ENCODE measurements at regions not wholly inside any gene's neighbourhood (a gene's known extent, or its start where the extent isn't known, plus 50 kb on each side); places are given as distances from the start of the nearest gene placed in this dataset.
A peak's percentile ranks its signal among the peaks of the same experiment; 100 is the strongest.

DNA sequence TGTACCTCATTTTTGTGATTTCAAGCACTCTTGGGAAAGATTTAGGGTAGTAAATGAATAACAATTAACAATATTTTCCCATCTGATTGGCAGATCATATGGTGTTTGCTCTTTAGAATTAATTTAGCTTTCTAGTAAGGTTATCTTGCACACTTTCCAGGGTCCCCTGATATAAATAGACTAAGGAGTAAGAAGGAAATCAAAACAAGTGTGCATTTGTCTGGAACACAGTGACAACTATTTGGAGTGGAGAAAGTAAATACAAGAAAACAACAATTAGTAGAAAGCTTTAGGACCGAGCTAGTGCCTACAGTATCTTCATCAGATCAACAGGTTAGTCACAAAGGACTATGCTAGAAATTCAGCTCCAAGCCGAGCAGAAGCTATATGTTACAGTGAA, 429.5 kb downstream of the COG6 start:
- DNase-seq = no peak

DNA sequence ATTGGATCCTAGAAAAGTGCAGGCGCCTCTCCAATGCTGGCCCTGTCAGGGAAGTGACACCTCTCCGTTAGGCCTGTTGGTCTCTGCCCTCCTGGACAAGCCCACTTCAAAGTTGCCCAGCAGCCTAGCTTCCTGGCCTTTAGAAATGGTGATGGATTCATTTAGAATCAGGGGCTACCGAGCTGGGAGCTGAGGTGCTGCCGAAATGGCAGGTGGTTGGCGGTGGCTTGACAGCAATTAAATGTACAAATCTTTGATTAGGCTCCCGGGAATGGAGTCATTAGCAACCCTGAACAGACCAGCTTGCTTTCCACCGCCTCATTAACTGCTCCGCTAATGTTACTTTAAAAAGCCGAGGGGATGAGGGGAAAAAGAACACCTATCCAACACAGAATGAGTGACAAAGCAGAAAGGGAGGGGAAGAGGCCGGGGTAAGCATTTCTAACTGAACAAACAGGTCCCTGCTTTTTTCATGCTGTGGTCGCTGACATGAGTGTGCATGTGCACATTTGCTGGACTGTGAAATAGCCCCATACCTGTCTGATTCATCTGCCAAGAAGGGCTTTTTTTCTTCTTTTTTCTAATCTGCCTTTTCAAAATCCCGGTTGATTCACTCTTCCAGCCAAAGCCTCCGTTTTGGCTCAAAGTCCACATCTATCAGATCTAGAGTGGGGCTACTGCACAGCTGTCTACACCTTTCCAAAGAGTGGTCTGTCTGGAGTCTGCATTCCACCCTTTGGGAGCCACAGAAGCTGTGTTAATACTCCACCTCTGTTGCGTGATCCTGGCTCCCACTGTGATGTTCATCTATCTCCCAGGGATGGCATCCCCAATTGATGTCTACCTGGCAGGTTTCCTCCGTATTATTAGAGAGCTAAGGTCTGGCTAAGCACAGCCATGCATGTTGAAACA, 431.9 kb downstream of the COG6 start:
- DNase-seq = peak; percentile 34

GRCh38 chr13:40094056-40094455, 438.6 kb downstream of the COG6 start:
- peak; percentile 77 for DNase-seq

- DNase-seq = no peak
Measured at GRCh38 chr13:40095695-40096356, 440.4 kb downstream of the COG6 start.

- no peak for DNase-seq
Measured at GRCh38 chr13:40096357-40096901, 441.0 kb downstream of the COG6 start.

DNA sequence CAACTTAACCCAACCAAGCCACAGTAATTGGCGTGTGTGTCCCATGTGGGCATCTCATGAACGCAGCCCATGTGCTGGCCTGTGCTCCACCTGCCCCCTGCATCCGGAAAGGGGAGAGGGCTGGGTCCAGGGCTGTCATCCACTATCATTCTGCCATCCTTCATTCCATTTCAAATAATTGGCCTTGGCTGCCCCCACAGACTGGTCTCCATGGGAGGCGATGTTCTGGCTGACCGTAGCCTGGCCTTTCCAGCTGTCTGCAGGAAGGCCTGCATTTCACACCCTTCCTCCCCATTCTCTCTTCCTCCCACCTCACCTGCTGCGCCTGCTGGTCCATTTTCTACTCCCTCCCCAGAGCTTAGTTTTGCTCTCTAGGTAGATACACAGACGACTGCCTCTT, 442.8 kb downstream of the COG6 start:
- no peak for DNase-seq

GRCh38 chr13:40101708-40102359, 446.4 kb downstream of the COG6 start:
- no peak for DNase-seq

GRCh38 chr13:40102360-40102727, 446.9 kb downstream of the COG6 start:
- DNase-seq = no peak

- DNase-seq = no peak
Measured at GRCh38 chr13:40102854-40103253, 447.4 kb downstream of the COG6 start.

GRCh38 chr13:40103864-40104263, 448.4 kb downstream of the COG6 start:
- DNase-seq = no peak

DNA sequence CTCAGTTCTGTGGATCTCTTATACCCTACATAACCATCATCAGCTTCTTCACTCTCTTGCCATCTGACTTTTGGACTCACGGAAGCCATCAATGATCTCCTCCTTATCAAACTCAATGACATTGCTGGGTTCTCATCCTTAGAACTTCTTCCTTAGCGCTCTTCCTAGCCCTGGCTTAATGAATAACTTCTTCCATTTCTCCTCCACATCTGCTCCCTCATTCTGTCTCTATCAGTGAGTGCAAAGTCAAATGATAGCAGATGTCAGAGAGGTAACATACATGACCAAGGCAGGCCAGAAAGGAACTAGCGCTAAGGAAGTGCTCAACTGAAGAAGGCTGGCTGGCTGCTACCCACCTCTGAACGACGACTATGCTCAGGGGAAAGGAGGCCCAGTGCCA, 449.8 kb downstream of the COG6 start:
- no peak for DNase-seq

- no peak for DNase-seq
Measured at GRCh38 chr13:40109351-40109844, 453.9 kb downstream of the COG6 start.

GRCh38 chr13:40113643-40114304, 458.3 kb downstream of the COG6 start:
- DNase-seq = no peak

- no peak for DNase-seq
Measured at GRCh38 chr13:40114305-40114896, 458.9 kb downstream of the COG6 start.

GRCh38 chr13:40115426-40115825, 460.0 kb downstream of the COG6 start:
- no peak for DNase-seq

DNA sequence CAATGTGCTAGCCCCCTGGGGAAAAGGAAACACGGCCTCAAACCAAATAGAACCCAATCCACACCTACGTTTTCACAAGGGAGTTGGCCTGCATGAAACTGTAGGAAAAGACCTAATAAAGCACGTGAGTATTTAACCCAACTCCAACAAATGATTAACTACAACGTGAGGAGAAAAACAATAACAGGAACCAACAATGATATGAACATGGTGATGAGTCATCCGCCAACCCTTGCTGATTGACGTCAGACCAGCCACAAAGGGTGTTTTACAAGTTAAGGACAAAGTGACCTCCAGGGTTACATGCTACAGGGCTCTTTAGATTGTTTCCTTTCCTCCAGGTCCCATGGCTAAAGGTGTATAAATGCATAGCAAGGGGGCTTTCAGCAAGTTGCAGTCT, 460.5 kb downstream of the COG6 start:
- DNase-seq = no peak

- DNase-seq = no peak
Measured at GRCh38 chr13:40118337-40118736, 462.9 kb downstream of the COG6 start.

- no peak for DNase-seq
Measured at GRCh38 chr13:40119852-40120251, 464.4 kb downstream of the COG6 start.

DNA sequence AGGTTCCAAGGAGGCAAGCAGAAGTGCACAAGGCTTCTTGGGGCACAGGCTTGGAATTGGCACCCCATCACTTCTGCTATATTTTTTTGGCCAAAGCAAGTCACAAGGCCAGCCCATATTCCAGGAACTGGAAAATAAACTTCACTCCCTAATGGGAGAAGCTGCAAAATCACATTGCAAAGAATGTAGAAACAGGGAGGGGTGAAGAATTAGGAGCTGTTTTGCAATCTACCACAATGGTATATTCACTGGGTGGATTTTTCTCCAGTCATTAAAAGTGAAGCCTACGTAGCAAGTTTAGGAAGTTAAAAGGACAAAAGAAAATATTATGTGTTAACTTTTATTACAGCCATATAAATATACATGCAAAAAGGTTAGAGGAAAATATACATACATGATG, 464.8 kb downstream of the COG6 start:
- DNase-seq = no peak

- DNase-seq = no peak
Measured at GRCh38 chr13:40120781-40121180, 465.3 kb downstream of the COG6 start.

DNA sequence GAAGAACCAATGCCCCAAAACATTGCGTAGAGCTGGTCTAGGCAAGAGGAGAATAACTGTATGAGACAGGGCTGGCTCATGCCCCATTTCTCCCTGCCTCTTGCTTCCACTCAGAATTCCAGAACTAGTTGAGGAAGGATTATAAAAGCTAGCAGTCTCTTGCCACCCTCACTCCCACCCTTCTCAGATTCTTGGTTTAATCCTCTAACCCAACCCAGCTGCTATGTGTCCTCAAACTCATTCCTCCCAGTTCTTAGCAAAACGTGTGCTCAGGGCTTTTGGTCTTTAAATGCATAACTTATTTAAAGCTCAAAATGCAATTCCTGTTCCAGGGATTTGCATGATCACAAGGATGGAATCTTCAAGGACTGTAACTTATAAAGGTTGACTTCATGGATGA, 466.3 kb downstream of the COG6 start:
- no peak for DNase-seq

GRCh38 chr13:40123962-40124632, 468.6 kb downstream of the COG6 start:
- peak; percentile 38 for DNase-seq

Measured in DMS79 treated with DMSO at 0.1 percent for 48 hours (cell line).